ENCODE measurements at regions not wholly inside any gene's neighbourhood (a gene's known extent, or its start where the extent isn't known, plus 50 kb on each side); places are given as distances from the start of the nearest gene placed in this dataset.

DNA sequence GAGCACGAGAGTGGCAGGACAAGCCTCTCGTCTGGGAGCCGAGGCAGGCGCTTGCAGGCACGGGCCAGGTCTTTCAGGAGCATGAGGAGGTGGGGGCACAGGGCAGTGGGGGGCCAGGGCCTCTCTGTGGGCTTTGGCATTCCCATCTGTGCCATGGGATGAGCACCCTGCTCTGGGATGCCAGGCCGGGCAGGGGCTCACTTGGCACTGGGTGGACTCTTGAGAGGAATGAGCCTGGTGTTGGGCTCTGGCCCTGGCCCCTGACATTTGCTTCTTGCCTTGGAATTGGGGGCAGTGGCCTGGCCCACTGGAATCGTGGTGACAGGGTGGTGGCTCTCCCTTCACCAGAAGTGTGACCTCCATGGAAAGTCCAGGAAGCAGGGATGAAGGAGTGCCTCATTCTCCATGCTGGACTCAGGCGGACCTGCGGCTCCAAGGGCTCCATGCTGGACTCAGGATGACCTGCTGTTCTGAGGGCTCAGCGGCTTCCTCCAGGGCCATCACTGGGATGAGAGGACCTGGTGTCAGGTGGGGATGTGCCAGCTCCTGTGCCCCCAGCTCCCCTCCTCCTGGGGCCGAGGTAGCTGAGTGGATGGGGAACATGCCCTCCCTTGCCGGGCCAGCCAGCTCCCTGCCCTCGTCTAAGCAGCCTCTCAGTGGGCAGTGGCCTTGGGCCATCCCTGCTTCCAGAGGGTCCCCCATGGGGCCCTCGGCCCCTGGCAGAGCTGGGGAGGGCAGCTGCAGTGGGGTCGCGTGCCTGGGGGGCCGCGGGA is 220.3 kb downstream of the KIF26A start:
- TF ChIP-seq POLR2A (IDR thresholded peaks at IDR 0.05), result no peak
- no peak for TF ChIP-seq CTCF (IDR thresholded peaks at IDR 0.05)
- TF ChIP-seq POLR2AphosphoS5 (IDR thresholded peaks at IDR 0.05), result no peak
- no peak for TF ChIP-seq EP300 (IDR thresholded peaks at IDR 0.05; ENCODE audit: low read depth)
